ENCODE measurements at regions not wholly inside any gene's neighbourhood (a gene's known extent, or its start where the extent isn't known, plus 50 kb on each side); places are given as distances from the start of the nearest gene placed in this dataset.

- no peak for DNase-seq (ENCODE audit: low read depth)
Observed at GRCh38 chr7:106166651-106167342, 54.7 kb upstream of the SYPL1 start.

DNA sequence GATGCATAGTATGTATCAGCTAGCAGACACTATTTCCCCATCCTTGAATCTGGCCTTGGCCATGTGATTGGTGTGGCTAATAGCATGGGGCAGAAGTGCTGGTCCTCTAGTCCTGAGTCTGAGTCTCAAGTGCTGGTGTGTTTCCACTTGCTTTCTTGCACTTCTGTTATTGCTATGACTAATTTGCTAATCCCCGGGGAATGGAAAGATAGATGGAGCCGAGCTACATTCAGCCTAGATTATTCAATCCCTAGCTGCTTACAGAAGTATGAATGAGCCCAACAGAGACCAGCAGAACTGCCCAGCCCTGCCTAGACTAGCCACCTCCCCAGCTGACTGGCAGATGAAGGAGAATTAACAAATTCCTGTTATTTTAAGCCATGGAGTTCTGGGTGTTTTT lies 53.2 kb upstream of the SYPL1 start:
- no peak for DNase-seq (ENCODE audit: low read depth)

GRCh38 chr7:106163257-106163656 lies 51.1 kb upstream of the SYPL1 start:
- DNase-seq (ENCODE audit: low read depth): no peak

Measured in activated T-cell treated with anti-CD3 and anti-CD28 coated beads for 48 hours (primary cell).